Vagina (tissue), 2 donors: ENCODE measurements at regions not wholly inside any gene's neighbourhood (a gene's known extent, or its start where the extent isn't known, plus 50 kb on each side); places are given as distances from the start of the nearest gene placed in this dataset.

ENCODE experiments used
- DNase-seq, 2 donors: peaks; one replicate each; pipeline ENCODE4 v3.0.0-alpha.2; 2017; ENCODE audit errors: extremely low spot score in 2 of 2
- H3K27ac ChIP-seq: fragments of 200-600 bp; sonication (generic); one replicate; pipeline ENCODE4 v1.5.1; 2019
- H3K27me3 ChIP-seq: fragments of 200-600 bp; sonication (generic); one replicate; pipeline ENCODE4 v1.5.1; 2019
- H3K36me3 ChIP-seq, 2 donors: fragments of 200-600 bp; sonication (generic); one replicate each; pipeline ENCODE4 v1.5.1; 2017 to 2019
- H3K4me1 ChIP-seq: fragments of 200-600 bp; sonication (generic); one replicate; pipeline ENCODE4 v1.5.1; 2019
- H3K4me3 ChIP-seq, 2 donors: fragments of 200-600 bp; sonication (generic); 1 replicate in 1 of 2; 2 replicates in 1 of 2; pipeline ENCODE4 v1.5.1; 2016 to 2019
- H3K9me3 ChIP-seq: fragments of 200-600 bp; sonication (generic); one replicate; pipeline ENCODE4 v1.5.1; 2019
- CTCF ChIP-seq, 3 experiments: fragments of 450-650 bp in 2 of 3; fragments of 200-600 bp in 1 of 3; sonication (generic) in 1 of 3; IDR thresholded peaks; one replicate each; pipeline ENCODE4 v1.5.1; 2017 to 2019; ENCODE audit warnings: antibody characterized with exemption in 3 of 3, mild to moderate bottlenecking in 2 of 3, moderate library complexity in 2 of 3
- POLR2A ChIP-seq, 2 donors: fragments of 450-650 bp; IDR thresholded peaks; one replicate each; pipeline ENCODE4 v1.6.1; 2017; ENCODE audit warnings: antibody characterized with exemption in 2 of 2, mild to moderate bottlenecking in 2 of 2, moderate library complexity in 2 of 2
- POLR2AphosphoS5 ChIP-seq, 2 donors: sonication (generic); formaldehyde crosslinking; IDR thresholded peaks; one replicate each; pipeline ENCODE4 v1.9.0; 2017; ENCODE audit warnings: antibody characterized with exemption in 2 of 2, mild to moderate bottlenecking in 2 of 2, low read depth in 1 of 2; ENCODE audit not compliant: insufficient read depth in 1 of 2
- intact Hi-C: fragments of 100-400 bp; cut with DNase I; formaldehyde crosslinking; loops from one replicate; pipeline ENCODE4 v1.15.1; 2023

GRCh38 chr21:45352621-45353139 lies 52.3 kb upstream of the COL18A1 start:
- no peak overlapping the region for H3K4me3 ChIP-seq
- H3K9me3 ChIP-seq, result no peaks in the 10 kb centered on the region
- intact Hi-C loops, result no loop called here
- no peaks in the 10 kb centered on the region for H3K36me3 ChIP-seq
- peaks cover 72% of the 10 kb centered on the region for H3K4me1 ChIP-seq
- H3K27me3 ChIP-seq, result no peaks in the 10 kb centered on the region
- DNase-seq, result no peak
- H3K27ac ChIP-seq, result no peak overlapping the region
- TF ChIP-seq CTCF (IDR thresholded peaks at IDR 0.05) (no peak), POLR2AphosphoS5 (IDR thresholded peaks at IDR 0.05; ENCODE audit: insufficient read depth in 1 of 2, low read depth in 1 of 2) (no peak), POLR2A (IDR thresholded peaks at IDR 0.05) (no peak)

- DNase-seq, result no peak
- Histone ChIP-seq H3K4me3 (no peak overlapping the region), H3K9me3 (no peaks in the 10 kb centered on the region), H3K27ac (no peak overlapping the region), H3K27me3 (no peaks in the 10 kb centered on the region), H3K36me3 (no peaks in the 10 kb centered on the region), H3K4me1 (peaks cover 72% of the 10 kb centered on the region)
- intact Hi-C loops, result no loop called here
- TF ChIP-seq POLR2A (IDR thresholded peaks at IDR 0.05) (no peak), CTCF (IDR thresholded peaks at IDR 0.05) (no peak), POLR2AphosphoS5 (IDR thresholded peaks at IDR 0.05; ENCODE audit: insufficient read depth in 1 of 2, low read depth in 1 of 2) (no peak)
Observed at GRCh38 chr21:45353200-45353599, 51.8 kb upstream of the COL18A1 start.

- Histone ChIP-seq H3K27ac (no peak overlapping the region), H3K9me3 (no peaks in the 10 kb centered on the region), H3K4me3 (no peak overlapping the region), H3K27me3 (no peaks in the 10 kb centered on the region), H3K4me1 (peaks cover 63% of the 10 kb centered on the region), H3K36me3 (no peaks in the 10 kb centered on the region)
- intact Hi-C loops, result loop anchor here (5.0 kb wide), 1 partner anchor 53 kb away; no protein-coding TSS in a partner anchor
- no peak for TF ChIP-seq POLR2AphosphoS5 (IDR thresholded peaks at IDR 0.05; ENCODE audit: insufficient read depth in 1 of 2, low read depth in 1 of 2)
- TF ChIP-seq CTCF (IDR thresholded peaks at IDR 0.05), result no peak
- TF ChIP-seq POLR2A (IDR thresholded peaks at IDR 0.05), result no peak
- DNase-seq, result no peak
Observed at GRCh38 chr21:45354970-45355369, 50.0 kb upstream of the COL18A1 start.
